Endodermal cell (in vitro differentiated cells): ENCODE measurements at regions not wholly inside any gene's neighbourhood (a gene's known extent, or its start where the extent isn't known, plus 50 kb on each side); places are given as distances from the start of the nearest gene placed in this dataset.

Experiments
- DNase-seq: peaks from one replicate; pipeline ENCODE4 v3.0.0-alpha.2; 2017
- H3K27ac ChIP-seq: 2 replicates; pipeline ENCODE4 v1.5.1; 2013; ENCODE audit warnings: mild to moderate bottlenecking, low read depth, low read length, moderate library complexity
- H3K27me3 ChIP-seq: 2 replicates; pipeline ENCODE4 v1.6.1; 2013; ENCODE audit warnings: mild to moderate bottlenecking, low read length, moderate library complexity; ENCODE audit not compliant: insufficient read depth, control insufficient read depth, poor library complexity, severe bottlenecking
- H3K36me3 ChIP-seq: 2 replicates; pipeline ENCODE4 v1.7.0; 2013; ENCODE audit warnings: mild to moderate bottlenecking, low read length, moderate library complexity; ENCODE audit not compliant: control insufficient read depth, insufficient read depth
- H3K4me1 ChIP-seq: one replicate; pipeline ENCODE4 v1.7.0; 2013; ENCODE audit warnings: low read length; ENCODE audit not compliant: control insufficient read depth, insufficient read depth
- H3K4me3 ChIP-seq: 2 replicates; pipeline ENCODE4 v1.5.1; 2013; ENCODE audit warnings: mild to moderate bottlenecking, low read length, moderate library complexity
- H3K9ac ChIP-seq: 2 replicates; pipeline ENCODE4 v1.6.1; 2013; ENCODE audit warnings: mild to moderate bottlenecking, low read length, moderate library complexity; ENCODE audit not compliant: poor library complexity, severe bottlenecking; ENCODE audit errors: extremely low read depth
- H3K9me3 ChIP-seq: 2 replicates; pipeline ENCODE4 v1.6.1; 2013; ENCODE audit warnings: mild to moderate bottlenecking, low read length, moderate library complexity; ENCODE audit not compliant: control insufficient read depth
- H3K27ac Mint-ChIP-seq: 2 replicates; pipeline ENCODE4 v1.8.0; 2020; ENCODE audit warnings: mixed read lengths
- H3K27me3 Mint-ChIP-seq: 2 replicates; pipeline ENCODE4 v1.8.0; 2021; ENCODE audit warnings: mild to moderate bottlenecking, mixed read lengths; ENCODE audit not compliant: insufficient read depth
- H3K36me3 Mint-ChIP-seq: 2 replicates; pipeline ENCODE4 v1.8.0; 2020; ENCODE audit warnings: low read depth, mixed read lengths
- H3K4me1 Mint-ChIP-seq: 2 replicates; pipeline ENCODE4 v1.8.0; 2020; ENCODE audit warnings: mixed read lengths
- H3K4me3 Mint-ChIP-seq: 2 replicates; pipeline ENCODE4 v1.8.0; 2020; ENCODE audit warnings: mild to moderate bottlenecking, moderate library complexity, mixed read lengths
- H3K9me3 Mint-ChIP-seq: 2 replicates; pipeline ENCODE4 v1.8.0; 2020; ENCODE audit warnings: mild to moderate bottlenecking, mixed read lengths
- CTCF ChIP-seq: fragments of 200-600 bp; sonication (generic); conservative IDR thresholded peaks from 2 replicates; pipeline ENCODE4 v1.5.0; 2021; ENCODE audit warnings: antibody characterized with exemption, mild to moderate bottlenecking
- WGBS, 2 experiments: methylation state at CpG; one replicate each; pipeline versions ENCODE4 v1.1.5 to v1.1.7; 2013; ENCODE audit warnings: missing lambda C conversion rate in 2 of 2, mixed read lengths in 1 of 2; ENCODE audit not compliant: insufficient coverage in 1 of 2, insufficient read length in 1 of 2; 5-methylcytosine and 5-hydroxymethylcytosine counted together

- no peaks in the 10 kb centered on the region for H3K27me3 Mint-ChIP-seq
- no peak overlapping the region for H3K9ac ChIP-seq
- H3K4me3 ChIP-seq: no peak overlapping the region
- 92 to 100% methylated on average over 1 of the region's 1 CpG for WGBS, 2 experiments
- no peak overlapping the region for H3K27ac Mint-ChIP-seq
- H3K4me1 ChIP-seq: no peaks in the 10 kb centered on the region
- TF ChIP-seq CTCF: no peak
- no peak for DNase-seq
- no peak overlapping the region for H3K27ac ChIP-seq
- H3K27me3 ChIP-seq: no peaks in the 10 kb centered on the region
- no peak overlapping the region for H3K4me3 Mint-ChIP-seq
- no peaks in the 10 kb centered on the region for H3K9me3 Mint-ChIP-seq
- no peaks in the 10 kb centered on the region for H3K9me3 ChIP-seq
- H3K36me3 Mint-ChIP-seq: no peaks in the 10 kb centered on the region
- no peaks in the 10 kb centered on the region for H3K36me3 ChIP-seq
- no peaks in the 10 kb centered on the region for H3K4me1 Mint-ChIP-seq
Observed at GRCh38 chr18:56383349-56383748, 255.0 kb downstream of the TXNL1 start.

- no peak overlapping the region for H3K4me3 ChIP-seq
- H3K4me1 ChIP-seq: no peaks in the 10 kb centered on the region
- no peaks in the 10 kb centered on the region for H3K4me1 Mint-ChIP-seq
- H3K27ac ChIP-seq: no peak overlapping the region
- no peaks in the 10 kb centered on the region for H3K36me3 Mint-ChIP-seq
- no peak for TF ChIP-seq CTCF
- H3K9ac ChIP-seq: no peak overlapping the region
- WGBS, 2 experiments: 84% methylated on average over 4 of the region's 4 CpGs; no CpG with 5 or more reads in 1 of the 2 experiments
- H3K9me3 Mint-ChIP-seq: no peaks in the 10 kb centered on the region
- H3K27me3 ChIP-seq: no peaks in the 10 kb centered on the region
- no peak overlapping the region for H3K27ac Mint-ChIP-seq
- DNase-seq: no peak
- no peak overlapping the region for H3K4me3 Mint-ChIP-seq
- no peaks in the 10 kb centered on the region for H3K9me3 ChIP-seq
- H3K36me3 ChIP-seq: no peaks in the 10 kb centered on the region
- H3K27me3 Mint-ChIP-seq: no peaks in the 10 kb centered on the region
Observed at GRCh38 chr18:56382541-56382940, 255.9 kb downstream of the TXNL1 start.

GRCh38 chr18:56381196-56381595, 257.2 kb downstream of the TXNL1 start:
- no peaks in the 10 kb centered on the region for H3K27me3 Mint-ChIP-seq
- Histone ChIP-seq H3K4me3 (no peak overlapping the region), H3K4me1 (no peaks in the 10 kb centered on the region), H3K9ac (no peak overlapping the region), H3K27ac (no peak overlapping the region), H3K27me3 (no peaks in the 10 kb centered on the region), H3K9me3 (no peaks in the 10 kb centered on the region), H3K36me3 (no peaks in the 10 kb centered on the region)
- H3K4me1 Mint-ChIP-seq: no peaks in the 10 kb centered on the region
- no peaks in the 10 kb centered on the region for H3K36me3 Mint-ChIP-seq
- TF ChIP-seq CTCF: no peak
- no peak overlapping the region for H3K4me3 Mint-ChIP-seq
- WGBS, 2 experiments: 94 to 100% methylated on average over 2 to 3 of the region's 3 CpGs
- H3K27ac Mint-ChIP-seq: no peak overlapping the region
- no peak for DNase-seq
- no peaks in the 10 kb centered on the region for H3K9me3 Mint-ChIP-seq
